H7 (cell line): ENCODE measurements at regions not wholly inside any gene's neighbourhood (a gene's known extent, or its start where the extent isn't known, plus 50 kb on each side); places are given as distances from the start of the nearest gene placed in this dataset.
A peak's percentile ranks its signal among the peaks of the same experiment; 100 is the strongest.

Experiments used
- DNase-seq: peaks from one replicate; pipeline ENCODE4 v3.0.0; 2012
- H3K27me3 ChIP-seq: 2 replicates; pipeline ENCODE4 v1.6.0; 2011; ENCODE audit warnings: mild to moderate bottlenecking, low read length; ENCODE audit not compliant: control insufficient read depth, insufficient read depth
- H3K36me3 ChIP-seq: replicated peaks from 2 replicates; pipeline ENCODE4 v1.5.1; 2011; ENCODE audit warnings: low read length; ENCODE audit not compliant: control insufficient read depth, insufficient read depth
- H3K4me3 ChIP-seq: 2 replicates; pipeline ENCODE4 v1.5.1; 2011; ENCODE audit warnings: low read depth, mild to moderate bottlenecking, control low read depth, low read length, moderate library complexity; ENCODE audit not compliant: insufficient read depth

GRCh38 chr5:156153602-156154001, 173.4 kb upstream of the SGCD start:
- no peak for DNase-seq
- Histone ChIP-seq H3K27me3 (no peaks in the 10 kb centered on the region), H3K36me3 (no peaks in the 10 kb centered on the region), H3K4me3 (no peak overlapping the region)

GRCh38 chr5:156154757-156155156, 172.2 kb upstream of the SGCD start:
- Histone ChIP-seq H3K36me3 (no peaks in the 10 kb centered on the region), H3K4me3 (no peak overlapping the region)

DNA sequence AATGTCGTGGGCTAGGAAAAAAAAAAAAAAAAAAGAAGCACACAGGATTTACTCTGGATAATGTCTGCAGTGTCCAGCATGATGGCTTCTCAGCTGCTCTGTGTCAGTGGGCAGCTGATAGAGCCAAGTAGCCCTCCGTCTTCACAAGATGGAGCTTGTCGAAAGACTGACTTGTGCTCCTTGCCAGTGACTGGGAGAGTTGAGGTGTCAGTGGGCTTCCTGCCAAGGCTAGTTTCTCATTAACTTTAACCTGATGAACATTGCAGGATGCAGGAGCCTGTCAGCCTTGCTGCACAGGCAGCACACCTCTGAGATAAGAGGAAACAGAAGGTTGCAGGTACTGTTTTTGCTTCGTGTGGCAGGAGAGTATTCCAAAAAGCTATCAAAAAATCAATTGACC, 171.4 kb upstream of the SGCD start:
- Histone ChIP-seq H3K27me3 (no peaks in the 10 kb centered on the region), H3K4me3 (no peak overlapping the region), H3K36me3 (no peaks in the 10 kb centered on the region)
- DNase-seq, result no peak

More at GRCh38 chr5:156154757-156155156, 172.2 kb upstream of the SGCD start:
- no peak for DNase-seq
- no peaks in the 10 kb centered on the region for H3K27me3 ChIP-seq

- no peaks in the 10 kb centered on the region for H3K27me3 ChIP-seq
- no peak overlapping the region for H3K4me3 ChIP-seq
- H3K36me3 ChIP-seq, result no peaks in the 10 kb centered on the region
- DNase-seq, result no peak
These were observed 162.7 kb upstream of the SGCD start for GRCh38 chr5:156164306-156164705.

DNA sequence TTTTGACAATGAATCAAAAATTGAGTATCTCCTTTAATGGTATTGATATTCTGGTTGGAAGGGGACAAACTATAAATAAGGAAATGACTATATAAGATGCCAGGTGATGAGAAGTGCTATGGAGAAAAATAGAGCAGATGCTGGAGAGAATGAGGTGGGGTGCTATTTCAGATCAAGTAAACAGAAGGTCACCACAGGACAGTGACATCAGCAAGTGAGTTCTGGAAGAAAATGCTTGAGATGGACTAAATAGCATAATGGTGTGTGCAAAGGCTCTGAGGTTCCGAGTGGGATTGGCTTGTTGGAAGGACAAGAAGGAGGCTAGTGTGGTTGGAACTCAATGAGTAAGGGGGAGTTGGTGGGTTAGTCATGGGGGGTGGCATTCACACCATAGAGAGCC, 157.5 kb upstream of the SGCD start:
- Histone ChIP-seq H3K36me3 (no peaks in the 10 kb centered on the region), H3K27me3 (no peaks in the 10 kb centered on the region), H3K4me3 (no peak overlapping the region)
- no peak for DNase-seq

- no peaks in the 10 kb centered on the region for H3K27me3 ChIP-seq
- no peaks in the 10 kb centered on the region for H3K36me3 ChIP-seq
- DNase-seq, result no peak
- H3K4me3 ChIP-seq, result no peak overlapping the region
These were observed 156.5 kb upstream of the SGCD start for GRCh38 chr5:156170351-156170961.

- no peaks in the 10 kb centered on the region for H3K36me3 ChIP-seq
- no peaks in the 10 kb centered on the region for H3K27me3 ChIP-seq
- H3K4me3 ChIP-seq, result no peak overlapping the region
- DNase-seq, result no peak
These were observed 152.7 kb upstream of the SGCD start for GRCh38 chr5:156174225-156174624.

- no peaks in the 10 kb centered on the region for H3K27me3 ChIP-seq
- DNase-seq, result no peak
- no peaks in the 10 kb centered on the region for H3K36me3 ChIP-seq
- H3K4me3 ChIP-seq, result no peak overlapping the region
These were observed 148.8 kb upstream of the SGCD start for GRCh38 chr5:156178117-156178516.

- Histone ChIP-seq H3K27me3 (no peaks in the 10 kb centered on the region), H3K4me3 (no peak overlapping the region), H3K36me3 (no peaks in the 10 kb centered on the region)
- no peak for DNase-seq
These were observed 145.3 kb upstream of the SGCD start for GRCh38 chr5:156181656-156182055.

DNA sequence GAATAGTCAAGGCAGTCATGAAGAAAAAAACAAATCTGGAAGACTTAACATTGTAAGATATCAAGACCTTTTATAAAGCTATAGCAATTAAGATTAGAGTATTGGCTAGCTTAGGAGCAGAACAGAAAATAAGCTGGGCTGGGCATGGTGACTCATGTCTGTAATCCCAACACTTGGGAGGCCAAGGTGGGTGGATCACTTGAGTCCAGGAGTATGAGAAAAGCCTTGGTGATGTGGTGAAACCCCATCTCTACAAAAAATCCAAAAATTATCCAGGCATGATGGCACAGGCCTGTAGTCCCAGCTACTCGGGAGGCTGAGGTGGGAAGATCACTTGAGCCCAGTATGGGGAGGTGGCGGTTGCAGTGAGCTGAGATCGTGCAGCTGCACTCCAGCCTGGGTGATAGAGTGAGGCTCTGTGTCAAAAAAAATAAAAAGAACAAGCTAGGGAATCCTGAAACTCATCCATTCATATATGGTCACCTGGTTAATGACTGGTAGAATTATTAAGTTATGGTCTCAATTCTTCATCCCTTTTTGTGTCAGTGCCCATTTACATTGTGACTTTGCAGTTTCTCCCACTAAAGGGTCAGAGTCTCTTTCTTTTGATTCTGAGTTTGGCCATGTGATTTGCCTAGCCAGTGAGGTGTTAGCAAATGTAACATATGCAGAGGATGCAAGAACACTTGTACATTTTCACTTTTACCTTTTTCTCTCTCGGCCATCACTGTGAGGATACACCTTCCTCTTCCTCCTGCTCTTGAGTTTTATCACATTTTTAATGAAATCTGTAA, 144.6 kb upstream of the SGCD start:
- Histone ChIP-seq H3K36me3 (no peaks in the 10 kb centered on the region), H3K27me3 (no peaks in the 10 kb centered on the region), H3K4me3 (no peak overlapping the region)
- no peak for DNase-seq

DNA sequence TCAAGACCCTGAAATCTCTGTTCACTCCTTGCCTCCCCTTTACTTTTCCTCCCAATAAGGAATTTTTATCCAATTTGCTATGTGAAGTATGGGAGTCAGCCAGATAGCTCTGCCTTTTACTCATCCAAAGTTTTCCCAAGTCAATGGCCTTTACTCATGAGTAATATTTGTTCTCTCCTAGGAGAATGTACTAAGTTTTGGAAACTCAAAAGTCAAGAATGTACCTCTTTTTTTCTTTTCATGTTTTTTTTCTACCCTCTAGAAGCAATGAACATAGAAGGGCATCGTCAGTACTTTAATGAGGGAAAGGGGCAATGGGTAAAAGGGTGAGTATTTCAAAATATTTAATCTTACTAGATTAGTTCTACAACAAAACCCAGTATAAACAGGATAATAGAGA, 140.2 kb upstream of the SGCD start:
- no peak for DNase-seq
- Histone ChIP-seq H3K4me3 (no peak overlapping the region), H3K36me3 (no peaks in the 10 kb centered on the region), H3K27me3 (no peaks in the 10 kb centered on the region)

- Histone ChIP-seq H3K4me3 (no peak overlapping the region), H3K27me3 (no peaks in the 10 kb centered on the region), H3K36me3 (no peaks in the 10 kb centered on the region)
- DNase-seq, result no peak
These were observed 138.9 kb upstream of the SGCD start for GRCh38 chr5:156188016-156188415.

DNA sequence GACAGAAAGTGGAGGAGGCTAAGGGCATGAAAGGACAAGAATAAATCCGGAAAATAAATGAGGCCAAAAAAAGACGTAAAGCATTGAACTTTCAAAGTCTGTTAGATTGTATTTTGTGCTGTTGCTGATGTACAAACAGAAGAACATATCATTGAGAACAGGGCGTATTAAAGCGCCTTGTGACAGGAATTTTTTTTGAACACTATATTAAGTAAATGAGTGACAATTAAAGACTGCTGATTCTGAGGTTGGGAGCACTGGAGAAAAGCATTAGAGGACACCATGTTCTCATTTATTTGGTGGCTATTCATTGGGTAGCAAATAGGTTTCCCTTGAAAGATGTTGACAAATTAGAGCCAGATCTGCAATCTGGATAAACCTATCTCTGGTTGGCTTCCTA, 137.3 kb upstream of the SGCD start:
- Histone ChIP-seq H3K27me3 (no peaks in the 10 kb centered on the region), H3K4me3 (no peak overlapping the region), H3K36me3 (no peaks in the 10 kb centered on the region)
- no peak for DNase-seq

GRCh38 chr5:156191547-156191946, 135.4 kb upstream of the SGCD start:
- Histone ChIP-seq H3K36me3 (no peaks in the 10 kb centered on the region), H3K4me3 (no peak overlapping the region), H3K27me3 (no peaks in the 10 kb centered on the region)
- peak; percentile 26 for DNase-seq

GRCh38 chr5:156197042-156197635, 129.8 kb upstream of the SGCD start:
- no peak for DNase-seq
- H3K4me3 ChIP-seq, result no peak overlapping the region
- H3K36me3 ChIP-seq, result no peaks in the 10 kb centered on the region
- no peaks in the 10 kb centered on the region for H3K27me3 ChIP-seq
